ENCODE measurements at regions not wholly inside any gene's neighbourhood (a gene's known extent, or its start where the extent isn't known, plus 50 kb on each side); places are given as distances from the start of the nearest gene placed in this dataset.
"Not testable (repeated sequence)": the region's sequence is repeated elsewhere in the genome, so short reads cannot be mapped to it uniquely, and the experiment has no call there.

GRCh38 chr21:28099001-28099705 lies 893.5 kb downstream of the LTN1 start:
- DNase-seq: no peak

GRCh38 chr21:28091466-28091865 lies 901.2 kb downstream of the LTN1 start:
- no peak for DNase-seq

GRCh38 chr21:28090546-28090945 lies 902.1 kb downstream of the LTN1 start:
- no peak for DNase-seq

- no peak for DNase-seq
These were observed 902.9 kb downstream of the LTN1 start for GRCh38 chr21:28089599-28090441.

GRCh38 chr21:28086861-28087581 lies 905.7 kb downstream of the LTN1 start:
- DNase-seq: no peak

GRCh38 chr21:28084951-28085350 lies 907.7 kb downstream of the LTN1 start:
- DNase-seq: no peak

- DNase-seq: no peak
These were observed 909.3 kb downstream of the LTN1 start for GRCh38 chr21:28083350-28083749.

DNA sequence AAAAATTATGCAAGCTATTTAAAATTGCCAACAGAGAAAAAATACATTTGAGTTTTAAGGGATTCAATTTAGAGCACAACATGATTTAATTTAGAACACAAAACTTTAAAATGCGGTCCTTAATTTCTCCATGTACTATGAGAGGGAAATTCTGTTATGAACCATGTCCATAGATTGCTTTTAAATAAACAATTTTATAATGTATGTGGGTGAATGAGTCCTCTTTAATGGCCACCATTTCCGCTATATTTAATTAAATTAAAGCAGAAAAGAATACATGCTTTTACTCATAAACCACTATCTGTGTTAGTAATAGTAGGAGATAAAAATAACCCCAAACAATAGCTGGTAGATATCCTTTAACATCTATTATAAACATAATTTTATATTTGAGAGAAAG lies 914.6 kb downstream of the LTN1 start:
- DNase-seq: no peak

DNA sequence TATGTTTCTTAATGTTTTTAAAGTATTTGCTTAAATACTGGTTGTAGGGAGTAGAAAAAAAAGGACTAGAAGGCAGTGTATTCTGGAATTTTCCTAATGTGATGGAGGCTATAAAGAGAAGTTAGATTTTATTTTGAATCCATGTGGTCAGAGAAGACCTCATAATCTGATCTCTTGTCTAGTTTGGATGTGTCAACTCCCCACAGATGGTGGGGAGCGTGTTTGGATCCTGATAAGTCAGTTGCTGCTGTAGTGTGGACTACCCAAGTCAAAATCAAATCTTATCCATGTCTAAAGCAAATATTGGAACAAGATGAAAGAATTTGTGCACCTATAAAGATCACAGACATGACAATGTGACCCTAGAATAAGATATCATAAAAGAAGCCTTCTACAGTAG lies 918.0 kb downstream of the LTN1 start:
- no peak for DNase-seq

DNA sequence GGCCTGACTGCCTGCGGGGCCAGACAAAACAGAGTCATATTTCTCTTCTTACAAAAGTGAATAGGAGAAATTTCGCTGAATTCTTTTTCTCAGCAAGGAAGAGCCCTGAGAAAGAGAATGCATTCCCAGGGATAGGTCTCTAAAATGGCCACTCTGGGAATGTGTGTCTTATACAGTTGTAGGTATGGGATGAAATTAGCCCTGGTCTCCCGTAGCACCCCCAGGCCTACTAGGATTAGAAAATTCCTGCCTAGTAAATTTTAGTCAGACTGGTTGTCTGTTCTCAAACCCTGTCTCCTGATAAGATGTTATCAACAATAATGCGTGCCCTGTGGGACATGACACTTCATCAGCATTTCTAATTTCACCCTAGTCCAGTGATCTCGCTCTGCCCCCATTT lies 920.1 kb downstream of the LTN1 start:
- DNase-seq: no peak

DNA sequence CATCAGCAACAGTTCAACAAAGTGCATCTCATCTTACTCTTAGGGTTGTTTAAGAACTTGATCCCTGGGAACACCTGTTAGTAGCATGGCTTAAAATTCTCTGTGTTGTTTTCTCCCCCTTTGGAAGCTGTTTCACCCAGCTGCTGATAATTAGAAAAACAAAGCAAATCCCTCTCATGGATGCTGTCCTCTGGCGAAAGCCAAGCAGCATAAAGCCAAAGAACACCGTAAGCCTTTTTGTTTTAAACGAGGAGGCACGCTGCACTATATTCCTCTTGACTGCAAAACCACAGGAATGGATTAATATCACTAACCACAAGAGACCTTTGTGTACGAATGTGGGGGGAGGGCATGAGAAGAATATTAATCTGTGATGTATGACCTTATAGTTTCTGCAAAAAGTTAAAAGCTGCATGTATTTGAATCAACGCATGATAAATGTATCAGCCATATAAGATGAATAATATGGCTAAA lies 923.2 kb downstream of the LTN1 start:
- DNase-seq: no peak

GRCh38 chr21:28068455-28069358 lies 924.0 kb downstream of the LTN1 start:
- DNase-seq: no peak

- DNase-seq: no peak
These were observed 925.9 kb downstream of the LTN1 start for GRCh38 chr21:28066596-28067387.

- no peak for DNase-seq
These were observed 926.6 kb downstream of the LTN1 start for GRCh38 chr21:28066076-28066475.

DNA sequence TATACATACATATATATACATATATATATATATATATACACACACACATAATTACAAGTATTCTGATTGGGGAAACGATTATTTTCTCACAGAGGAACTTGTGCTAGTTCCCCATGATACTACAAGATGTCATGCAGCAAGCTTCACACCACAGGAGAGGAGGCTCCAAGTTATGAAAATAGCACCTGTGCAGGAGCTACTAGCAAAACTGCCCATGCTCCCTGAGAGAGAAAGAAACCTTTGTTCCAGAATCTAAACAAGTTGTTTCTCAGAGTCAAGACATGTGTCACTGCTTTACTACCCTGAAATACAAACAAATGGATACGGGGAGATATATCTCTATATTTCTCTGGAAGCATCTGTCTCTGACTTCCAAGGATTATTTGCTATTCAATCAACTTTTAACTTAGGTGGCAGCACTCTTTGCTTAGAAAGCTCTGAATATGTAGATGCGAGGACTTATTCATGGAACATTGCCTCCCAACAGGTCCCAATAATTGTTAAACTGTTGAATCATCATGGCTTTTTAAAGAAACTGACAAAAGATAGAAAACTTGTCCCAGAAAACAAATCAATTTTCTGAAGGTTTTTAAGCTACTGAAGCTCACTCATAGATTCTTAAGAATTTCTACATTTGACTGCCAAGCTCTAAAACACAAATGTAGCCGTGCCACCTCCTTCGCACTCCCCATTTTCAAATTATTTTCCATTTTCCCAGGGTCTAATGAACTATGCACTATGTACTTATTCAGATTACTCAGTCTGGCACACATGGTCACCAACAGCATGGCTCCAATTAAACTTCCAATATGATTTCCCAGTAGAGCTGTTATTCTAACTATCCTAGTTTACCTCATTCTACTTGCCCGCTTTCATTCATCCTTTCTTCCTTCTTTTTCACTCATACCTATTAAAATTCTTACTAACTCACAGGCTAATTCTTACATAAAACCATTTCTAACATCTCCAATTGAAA lies 929.1 kb downstream of the LTN1 start:
- DNase-seq: no peak

DNA sequence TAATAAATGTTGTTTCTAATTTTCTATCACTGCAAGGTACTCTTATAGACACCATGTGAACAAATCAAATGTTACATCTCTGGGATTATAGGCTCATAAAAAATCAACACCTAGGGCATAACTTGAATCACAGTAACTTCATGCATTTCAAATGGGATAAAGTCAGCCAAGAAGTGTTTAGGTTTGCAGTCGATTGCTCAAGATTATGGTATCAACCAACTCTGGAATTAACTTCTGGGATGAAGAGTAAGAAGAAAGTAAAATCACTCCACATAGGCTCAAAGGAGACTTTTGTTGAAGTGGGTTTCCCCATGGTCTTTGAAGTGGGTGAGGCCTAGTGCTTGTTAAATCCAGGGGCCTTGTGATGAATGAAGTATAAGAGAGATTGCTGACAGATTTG lies 939.7 kb downstream of the LTN1 start:
- DNase-seq: not testable (repeated sequence)

- not testable (repeated sequence) for DNase-seq
These were observed 941.0 kb downstream of the LTN1 start for GRCh38 chr21:28051649-28052048.

GRCh38 chr21:28035692-28036091 lies 957.0 kb downstream of the LTN1 start:
- not testable (repeated sequence) for DNase-seq

DNA sequence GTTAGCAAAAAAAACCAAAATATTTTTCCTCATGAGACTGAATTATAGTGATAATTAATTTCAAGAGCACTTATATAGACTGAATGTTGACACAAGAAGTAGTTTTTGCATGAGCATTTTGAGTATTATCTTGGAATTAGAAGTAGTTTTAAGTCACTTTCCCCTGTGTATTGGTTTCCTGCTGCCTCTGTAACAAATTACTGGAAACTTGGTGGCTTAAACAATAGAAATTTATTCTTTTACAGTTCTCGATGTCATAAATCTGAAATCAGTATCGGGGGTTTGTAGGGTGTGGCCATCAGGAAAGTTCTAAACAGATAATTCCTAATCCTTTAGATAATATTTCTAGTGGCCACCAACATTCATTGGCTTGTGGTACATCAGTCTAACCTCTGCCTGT lies 957.8 kb downstream of the LTN1 start:
- not testable (repeated sequence) for DNase-seq

DNA sequence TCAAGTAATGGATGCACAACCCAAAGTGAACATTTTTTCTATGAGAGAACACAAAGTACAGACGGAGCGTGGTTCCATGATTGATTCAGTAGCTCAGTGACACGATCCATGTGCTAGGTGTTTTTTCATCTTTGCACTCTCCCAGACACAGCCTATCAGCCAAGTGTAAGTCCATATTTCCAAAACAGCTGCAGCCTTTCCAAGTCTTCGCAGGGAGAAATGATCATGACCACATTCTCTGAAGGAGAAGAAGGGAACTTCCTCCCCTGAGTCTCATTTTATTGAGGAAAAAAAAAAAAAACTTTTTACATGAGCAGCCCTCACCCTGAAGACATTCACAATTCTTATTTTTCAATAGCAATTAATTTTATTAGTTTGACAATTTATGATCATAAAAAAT lies 958.3 kb downstream of the LTN1 start:
- DNase-seq: not testable (repeated sequence)

Measured in CD4-positive, alpha-beta T cell treated with Interferon gamma for 1 hour (primary cell).